ENCODE measurements at regions not wholly inside any gene's neighbourhood (a gene's known extent, or its start where the extent isn't known, plus 50 kb on each side); places are given as distances from the start of the nearest gene placed in this dataset.
A peak's percentile ranks its signal among the peaks of the same experiment; 100 is the strongest.

DNA sequence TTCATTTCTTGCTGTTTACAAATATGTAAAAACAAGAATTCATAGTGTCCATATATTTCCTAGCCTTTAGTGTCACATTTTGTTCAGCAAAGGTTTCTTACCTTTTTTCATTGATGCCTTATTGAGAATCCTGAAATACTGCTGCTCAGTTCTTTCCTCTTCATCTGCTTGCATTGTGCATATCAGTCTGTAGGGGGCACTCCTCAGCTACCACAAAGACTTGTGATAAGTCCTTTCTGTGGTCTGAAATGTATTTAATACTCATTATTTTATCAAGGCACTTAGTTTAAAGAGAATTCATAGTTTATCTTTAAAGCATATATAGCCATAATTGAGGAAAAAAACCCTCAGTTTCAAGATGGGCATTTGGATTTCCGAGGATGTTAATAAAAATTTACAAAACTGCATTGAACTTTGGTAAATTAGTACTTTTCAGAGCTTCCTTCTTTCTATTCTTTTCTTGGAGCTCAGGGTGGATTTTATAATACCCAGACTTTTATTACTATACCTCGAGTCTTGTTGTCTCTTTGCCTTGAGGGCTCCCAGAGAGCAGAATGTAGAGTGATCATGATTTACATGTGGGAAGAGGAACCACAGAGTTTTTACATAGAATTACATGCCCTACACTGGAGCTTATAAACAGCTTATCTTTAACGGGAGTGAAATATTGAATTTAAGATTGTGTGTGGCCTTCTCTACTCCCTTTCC, 570.1 kb downstream of the PLCL1 start:
- Mint-ChIP-seq H3K27ac (ENCODE audit: unreplicated experiment) (no peak overlapping the region), H3K9me3 (ENCODE audit: low read depth) (no peaks in the 10 kb centered on the region), H3K4me3 (ENCODE audit: unreplicated experiment) (no peak overlapping the region), H3K4me1 (ENCODE audit: low read depth) (no peaks in the 10 kb centered on the region), H3K27me3 (ENCODE audit: low read depth) (peaks cover 25% of the 10 kb centered on the region), H3K36me3 (ENCODE audit: low read depth) (no peaks in the 10 kb centered on the region)
- TF ChIP-seq, protein P1, sequence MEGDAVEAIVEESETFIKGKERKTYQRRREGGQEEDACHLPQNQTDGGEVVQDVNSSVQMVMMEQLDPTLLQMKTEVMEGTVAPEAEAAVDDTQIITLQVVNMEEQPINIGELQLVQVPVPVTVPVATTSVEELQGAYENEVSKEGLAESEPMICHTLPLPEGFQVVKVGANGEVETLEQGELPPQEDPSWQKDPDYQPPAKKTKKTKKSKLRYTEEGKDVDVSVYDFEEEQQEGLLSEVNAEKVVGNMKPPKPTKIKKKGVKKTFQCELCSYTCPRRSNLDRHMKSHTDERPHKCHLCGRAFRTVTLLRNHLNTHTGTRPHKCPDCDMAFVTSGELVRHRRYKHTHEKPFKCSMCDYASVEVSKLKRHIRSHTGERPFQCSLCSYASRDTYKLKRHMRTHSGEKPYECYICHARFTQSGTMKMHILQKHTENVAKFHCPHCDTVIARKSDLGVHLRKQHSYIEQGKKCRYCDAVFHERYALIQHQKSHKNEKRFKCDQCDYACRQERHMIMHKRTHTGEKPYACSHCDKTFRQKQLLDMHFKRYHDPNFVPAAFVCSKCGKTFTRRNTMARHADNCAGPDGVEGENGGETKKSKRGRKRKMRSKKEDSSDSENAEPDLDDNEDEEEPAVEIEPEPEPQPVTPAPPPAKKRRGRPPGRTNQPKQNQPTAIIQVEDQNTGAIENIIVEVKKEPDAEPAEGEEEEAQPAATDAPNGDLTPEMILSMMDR (IDR thresholded peaks at IDR 0.05) = peak; percentile 85
- no peak for DNase-seq (ENCODE audit: low spot score)

DNA sequence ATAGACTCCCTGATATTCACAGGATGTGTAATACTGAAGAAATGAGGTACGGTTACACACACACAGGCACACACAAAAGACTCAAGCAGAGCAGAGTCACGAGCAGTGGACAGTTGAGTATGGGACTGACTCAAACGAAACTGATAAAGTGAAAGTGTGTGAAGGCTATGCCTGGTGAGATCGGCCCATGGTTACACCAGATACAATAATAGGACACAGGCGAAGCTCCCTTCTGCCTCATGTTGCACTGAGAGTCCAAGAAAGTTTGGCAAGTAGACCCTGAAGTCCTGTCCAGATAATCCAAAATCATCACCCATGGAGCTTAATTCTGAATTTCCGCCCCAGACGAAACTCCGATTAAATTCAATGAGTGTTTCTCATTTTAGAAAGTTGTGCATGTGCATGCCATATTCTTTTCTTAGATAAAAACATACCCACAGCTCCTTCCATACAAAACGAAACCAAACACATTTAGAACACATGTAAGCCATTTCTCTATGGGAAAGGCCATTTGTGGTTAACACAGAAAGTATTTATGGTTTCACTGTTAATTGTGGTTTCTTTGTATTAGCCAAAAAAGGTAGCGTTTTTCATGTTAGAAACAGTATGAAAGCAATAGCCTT, 567.6 kb downstream of the PLCL1 start:
- no peak for DNase-seq (ENCODE audit: low spot score)
- Mint-ChIP-seq H3K4me3 (ENCODE audit: unreplicated experiment) (no peak overlapping the region), H3K27me3 (ENCODE audit: low read depth) (peaks cover 28% of the 10 kb centered on the region), H3K27ac (ENCODE audit: unreplicated experiment) (no peak overlapping the region), H3K9me3 (ENCODE audit: low read depth) (no peaks in the 10 kb centered on the region), H3K36me3 (ENCODE audit: low read depth) (no peaks in the 10 kb centered on the region), H3K4me1 (ENCODE audit: low read depth) (no peaks in the 10 kb centered on the region)
- TF ChIP-seq, protein P1 (IDR thresholded peaks at IDR 0.05) = no peak

DNA sequence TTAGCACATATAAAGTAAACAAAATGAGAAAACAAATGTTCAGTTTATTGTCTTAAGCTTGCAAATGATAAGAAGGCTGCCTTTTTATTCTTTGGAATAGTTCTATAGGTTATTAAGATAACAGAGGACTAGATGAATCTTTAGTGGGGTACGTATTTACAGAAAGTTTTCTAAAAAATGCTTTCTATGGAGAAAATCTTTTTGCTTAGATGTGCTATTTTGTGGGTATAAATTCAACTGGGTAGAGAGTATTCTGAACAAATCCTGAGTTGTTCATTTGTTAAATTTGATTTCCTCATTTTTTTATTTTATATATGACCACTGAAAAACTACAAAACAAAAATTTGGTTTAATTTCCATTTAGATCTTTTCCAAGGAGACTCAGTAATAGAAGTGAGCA, 566.9 kb downstream of the PLCL1 start:
- H3K27me3 Mint-ChIP-seq (ENCODE audit: low read depth) = peaks cover 25% of the 10 kb centered on the region

DNA sequence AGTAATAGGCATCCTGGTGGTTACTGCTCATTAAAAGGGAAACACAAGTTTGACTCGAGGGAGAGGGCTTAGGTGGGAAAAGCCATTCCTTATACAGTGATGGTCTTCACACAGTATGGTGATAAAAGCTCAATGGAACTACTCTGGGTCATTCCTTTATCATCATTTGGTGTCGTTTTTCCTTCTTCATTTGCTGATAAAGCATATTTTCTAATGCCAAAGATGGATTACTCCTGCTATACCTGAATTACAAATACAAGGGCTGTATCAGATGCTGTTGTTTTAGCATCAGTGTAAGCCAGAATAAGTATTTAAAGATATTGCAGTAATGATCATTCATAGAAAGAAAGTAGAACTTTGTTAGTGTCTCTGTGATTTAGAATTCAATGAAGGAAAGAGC, 563.7 kb downstream of the PLCL1 start:
- Mint-ChIP-seq H3K4me3 (ENCODE audit: unreplicated experiment) (no peak overlapping the region), H3K9me3 (ENCODE audit: low read depth) (no peaks in the 10 kb centered on the region), H3K27me3 (ENCODE audit: low read depth) (peaks cover 18% of the 10 kb centered on the region), H3K27ac (ENCODE audit: unreplicated experiment) (no peak overlapping the region), H3K4me1 (ENCODE audit: low read depth) (no peaks in the 10 kb centered on the region), H3K36me3 (ENCODE audit: low read depth) (no peaks in the 10 kb centered on the region)
- TF ChIP-seq, protein P1 (IDR thresholded peaks at IDR 0.05) = no peak
- DNase-seq (ENCODE audit: low spot score) = no peak

More for the DNA sequence above, 566.9 kb downstream of the PLCL1 start:
- DNase-seq (ENCODE audit: low spot score) = no peak
- Mint-ChIP-seq H3K4me1 (ENCODE audit: low read depth) (no peaks in the 10 kb centered on the region), H3K27ac (ENCODE audit: unreplicated experiment) (no peak overlapping the region), H3K9me3 (ENCODE audit: low read depth) (no peaks in the 10 kb centered on the region), H3K4me3 (ENCODE audit: unreplicated experiment) (no peak overlapping the region), H3K36me3 (ENCODE audit: low read depth) (no peaks in the 10 kb centered on the region)
- TF ChIP-seq, protein P1 (IDR thresholded peaks at IDR 0.05) = no peak

DNA sequence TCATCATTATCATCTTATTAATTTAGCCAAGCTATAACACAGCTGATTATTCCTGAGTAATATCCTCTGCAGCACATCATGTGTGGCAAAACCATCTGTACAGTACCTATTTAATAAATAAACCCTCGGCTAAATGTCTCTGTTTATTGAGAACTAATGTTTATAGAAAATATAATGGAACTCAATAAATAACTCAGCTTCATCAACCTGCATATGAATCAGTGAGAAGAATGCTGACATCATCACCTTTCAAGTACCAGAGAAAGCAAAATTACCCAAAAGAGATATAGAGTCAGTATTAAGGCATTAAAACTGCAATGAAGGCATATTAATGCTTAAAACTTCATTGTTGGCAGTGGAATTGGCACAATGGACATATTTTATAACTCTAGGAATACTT, 558.3 kb downstream of the PLCL1 start:
- H3K27ac Mint-ChIP-seq (ENCODE audit: unreplicated experiment) = no peak overlapping the region
- no peak for DNase-seq (ENCODE audit: low spot score)
- no peaks in the 10 kb centered on the region for H3K4me1 Mint-ChIP-seq (ENCODE audit: low read depth)
- no peaks in the 10 kb centered on the region for H3K9me3 Mint-ChIP-seq (ENCODE audit: low read depth)
- peaks cover 15% of the 10 kb centered on the region for H3K27me3 Mint-ChIP-seq (ENCODE audit: low read depth)
- H3K4me3 Mint-ChIP-seq (ENCODE audit: unreplicated experiment) = no peak overlapping the region
- H3K36me3 Mint-ChIP-seq (ENCODE audit: low read depth) = no peaks in the 10 kb centered on the region
- TF ChIP-seq, protein P1 (IDR thresholded peaks at IDR 0.05) = no peak

Measured in chondrocyte (in vitro differentiated cells).